Glutamatergic neuron (in vitro differentiated cells): ENCODE measurements at regions not wholly inside any gene's neighbourhood (a gene's known extent, or its start where the extent isn't known, plus 50 kb on each side); places are given as distances from the start of the nearest gene placed in this dataset.

Source experiments
- DNase-seq: peaks from one replicate; pipeline ENCODE4 v3.0.0; 2022
- H3K27ac Mint-ChIP-seq: one replicate; pipeline ENCODE4 v1.8.0; 2020; ENCODE audit warnings: mild to moderate bottlenecking, mixed read lengths, inconsistent platforms; ENCODE audit not compliant: unreplicated experiment
- H3K27me3 Mint-ChIP-seq: one replicate; pipeline ENCODE4 v1.8.0; 2020; ENCODE audit warnings: mild to moderate bottlenecking, moderate library complexity, mixed read lengths, inconsistent platforms; ENCODE audit not compliant: unreplicated experiment
- H3K36me3 Mint-ChIP-seq: one replicate; pipeline ENCODE4 v1.8.0; 2020; ENCODE audit warnings: mild to moderate bottlenecking, mixed read lengths, inconsistent platforms; ENCODE audit not compliant: unreplicated experiment
- H3K4me1 Mint-ChIP-seq: one replicate; pipeline ENCODE4 v1.8.0; 2020; ENCODE audit warnings: mild to moderate bottlenecking, low read depth, mixed read lengths, inconsistent platforms; ENCODE audit not compliant: unreplicated experiment
- H3K4me3 Mint-ChIP-seq: one replicate; pipeline ENCODE4 v1.8.0; 2020; ENCODE audit warnings: mild to moderate bottlenecking, mixed read lengths, inconsistent platforms; ENCODE audit not compliant: unreplicated experiment
- H3K9me3 Mint-ChIP-seq: one replicate; pipeline ENCODE4 v1.8.0; 2020; ENCODE audit warnings: mild to moderate bottlenecking, moderate library complexity, mixed read lengths, inconsistent platforms; ENCODE audit not compliant: unreplicated experiment
- CTCF ChIP-seq: fragments of 200-600 bp; sonication (generic); IDR thresholded peaks from one replicate; pipeline ENCODE4 v1.5.0; 2021; ENCODE audit not compliant: partially characterized antibody, unreplicated experiment

DNA sequence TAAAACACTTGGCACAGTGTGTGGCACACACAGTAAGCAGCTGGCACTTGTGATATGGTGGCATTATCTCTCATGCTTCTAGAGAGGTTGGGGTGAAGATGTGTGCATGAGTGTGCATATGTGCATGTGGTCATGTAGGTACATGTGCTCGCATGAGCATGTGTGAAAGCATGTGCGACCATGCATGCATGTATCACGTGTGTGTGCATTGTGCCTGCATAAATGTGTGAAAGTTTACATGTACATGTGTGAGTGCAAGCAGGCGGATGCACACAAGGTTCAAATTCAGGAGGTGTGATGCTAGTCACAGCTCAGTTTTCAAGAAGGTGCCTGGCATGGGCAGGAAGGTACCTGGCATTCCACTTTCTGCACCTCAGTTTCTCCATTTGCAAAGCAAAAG, 59.0 kb upstream of the UQCRFS1 start:
- Mint-ChIP-seq H3K27ac (no peak overlapping the region), H3K9me3 (peaks cover 6% of the 10 kb centered on the region), H3K27me3 (peaks cover 4% of the 10 kb centered on the region), H3K4me3 (no peak overlapping the region), H3K36me3 (peaks cover 4% of the 10 kb centered on the region), H3K4me1 (peaks cover 20% of the 10 kb centered on the region)
- TF ChIP-seq CTCF = no peak
- DNase-seq = no peak

- Mint-ChIP-seq H3K27me3 (peaks cover 2% of the 10 kb centered on the region), H3K4me1 (peaks cover 20% of the 10 kb centered on the region)
- no peak for DNase-seq
Measured at GRCh38 chr19:29273000-29273640, 60.2 kb upstream of the UQCRFS1 start.

GRCh38 chr19:29275266-29275665, 62.3 kb upstream of the UQCRFS1 start:
- H3K9me3 Mint-ChIP-seq = peaks cover 2% of the 10 kb centered on the region
- no peak for TF ChIP-seq CTCF
- H3K27me3 Mint-ChIP-seq = peaks cover 2% of the 10 kb centered on the region
- no peak overlapping the region for H3K27ac Mint-ChIP-seq
- H3K36me3 Mint-ChIP-seq = peaks cover 4% of the 10 kb centered on the region
- DNase-seq = no peak
- H3K4me3 Mint-ChIP-seq = no peak overlapping the region
- peaks cover 17% of the 10 kb centered on the region for H3K4me1 Mint-ChIP-seq

More at GRCh38 chr19:29273000-29273640, 60.2 kb upstream of the UQCRFS1 start:
- Mint-ChIP-seq H3K36me3 (peaks cover 4% of the 10 kb centered on the region), H3K9me3 (peaks cover 2% of the 10 kb centered on the region), H3K27ac (no peak overlapping the region), H3K4me3 (no peak overlapping the region)
- TF ChIP-seq CTCF = no peak

DNA sequence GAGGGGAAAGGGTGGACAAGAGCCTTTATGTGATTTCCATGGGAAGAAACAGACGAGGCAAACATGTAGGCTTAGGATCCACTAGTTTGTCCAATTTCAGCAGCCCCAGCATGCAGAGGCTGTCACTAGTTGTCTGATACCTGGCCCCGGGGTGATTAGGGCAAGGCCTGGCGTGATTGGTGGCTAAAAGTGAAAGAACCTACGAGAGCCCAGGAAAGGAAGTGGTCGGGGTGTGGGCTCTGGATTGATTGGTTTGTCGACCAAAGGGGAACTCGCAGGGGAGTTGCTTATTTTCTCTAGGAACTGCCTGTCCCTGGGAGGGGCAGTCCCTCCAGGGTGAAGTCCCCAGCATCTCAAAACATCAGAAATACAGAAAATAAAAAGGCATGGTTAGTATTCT, 64.2 kb upstream of the UQCRFS1 start:
- Mint-ChIP-seq H3K9me3 (peaks cover 2% of the 10 kb centered on the region), H3K36me3 (peaks cover 4% of the 10 kb centered on the region), H3K27ac (no peak overlapping the region), H3K4me3 (no peak overlapping the region), H3K4me1 (peaks cover 17% of the 10 kb centered on the region), H3K27me3 (peaks cover 2% of the 10 kb centered on the region)
- no peak for DNase-seq
- no peak for TF ChIP-seq CTCF

GRCh38 chr19:29278716-29279115, 65.8 kb upstream of the UQCRFS1 start:
- H3K9me3 Mint-ChIP-seq = no peaks in the 10 kb centered on the region
- no peaks in the 10 kb centered on the region for H3K27me3 Mint-ChIP-seq
- peaks cover 13% of the 10 kb centered on the region for H3K4me1 Mint-ChIP-seq
- no peak overlapping the region for H3K4me3 Mint-ChIP-seq
- no peak for DNase-seq
- no peaks in the 10 kb centered on the region for H3K36me3 Mint-ChIP-seq
- no peak overlapping the region for H3K27ac Mint-ChIP-seq
- no peak for TF ChIP-seq CTCF
